ENCODE measurements at regions not wholly inside any gene's neighbourhood (a gene's known extent, or its start where the extent isn't known, plus 50 kb on each side); places are given as distances from the start of the nearest gene placed in this dataset.
A peak's percentile ranks its signal among the peaks of the same experiment; 100 is the strongest.

DNA sequence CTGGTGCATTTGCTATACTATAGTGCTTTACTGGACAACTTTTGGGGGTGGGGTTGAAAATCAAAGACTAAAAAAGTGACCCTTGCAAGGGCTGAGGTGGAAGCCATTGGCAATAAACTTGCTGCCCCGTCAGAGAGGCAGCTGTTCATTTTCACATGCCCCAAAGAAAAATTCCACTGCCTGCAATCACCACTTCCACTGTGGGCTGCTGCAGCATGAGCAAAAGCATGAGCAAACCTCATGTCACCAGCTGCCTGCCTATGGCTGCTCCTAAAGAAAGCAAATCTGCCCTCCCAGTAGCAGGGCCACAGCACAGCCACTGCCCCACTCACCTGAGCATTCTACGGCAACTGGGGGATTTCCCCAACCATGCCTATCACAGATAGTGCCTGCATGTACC lies 290.0 kb downstream of the PAX1 start:
- no peaks in the 10 kb centered on the region for H3K79me2 ChIP-seq (ENCODE audit: insufficient read depth, low read length)
- no peaks in the 10 kb centered on the region for H3K36me3 ChIP-seq (ENCODE audit: insufficient read depth, low read length)
- H2AFZ ChIP-seq (ENCODE audit: low read depth, low read length), result no peak overlapping the region
- TF ChIP-seq, protein P1, sequence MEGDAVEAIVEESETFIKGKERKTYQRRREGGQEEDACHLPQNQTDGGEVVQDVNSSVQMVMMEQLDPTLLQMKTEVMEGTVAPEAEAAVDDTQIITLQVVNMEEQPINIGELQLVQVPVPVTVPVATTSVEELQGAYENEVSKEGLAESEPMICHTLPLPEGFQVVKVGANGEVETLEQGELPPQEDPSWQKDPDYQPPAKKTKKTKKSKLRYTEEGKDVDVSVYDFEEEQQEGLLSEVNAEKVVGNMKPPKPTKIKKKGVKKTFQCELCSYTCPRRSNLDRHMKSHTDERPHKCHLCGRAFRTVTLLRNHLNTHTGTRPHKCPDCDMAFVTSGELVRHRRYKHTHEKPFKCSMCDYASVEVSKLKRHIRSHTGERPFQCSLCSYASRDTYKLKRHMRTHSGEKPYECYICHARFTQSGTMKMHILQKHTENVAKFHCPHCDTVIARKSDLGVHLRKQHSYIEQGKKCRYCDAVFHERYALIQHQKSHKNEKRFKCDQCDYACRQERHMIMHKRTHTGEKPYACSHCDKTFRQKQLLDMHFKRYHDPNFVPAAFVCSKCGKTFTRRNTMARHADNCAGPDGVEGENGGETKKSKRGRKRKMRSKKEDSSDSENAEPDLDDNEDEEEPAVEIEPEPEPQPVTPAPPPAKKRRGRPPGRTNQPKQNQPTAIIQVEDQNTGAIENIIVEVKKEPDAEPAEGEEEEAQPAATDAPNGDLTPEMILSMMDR (IDR thresholded peaks at IDR 0.05; ENCODE audit: insufficient read depth, low read depth, low read length), result no peak
- TF ChIP-seq EZH2 (IDR thresholded peaks at IDR 0.05; ENCODE audit: insufficient read depth, low read length), result no peak
- Mint-ChIP-seq H3K36me3 (ENCODE audit: low read depth, unreplicated experiment) (no peaks in the 10 kb centered on the region), H3K27me3 (ENCODE audit: low read depth, unreplicated experiment) (peaks cover 3% of the 10 kb centered on the region), H3K4me1 (ENCODE audit: low read depth, unreplicated experiment) (peaks cover 8% of the 10 kb centered on the region), H3K4me3 (ENCODE audit: unreplicated experiment) (no peak overlapping the region), H3K9me3 (ENCODE audit: unreplicated experiment) (no peaks in the 10 kb centered on the region), H3K27ac (ENCODE audit: unreplicated experiment) (no peak overlapping the region)
- H3K4me2 ChIP-seq (ENCODE audit: low read length), result no peak overlapping the region
- no peak for DNase-seq (ENCODE audit: low read depth)
- H3K9ac ChIP-seq (ENCODE audit: low read length), result no peak overlapping the region
- no peaks in the 10 kb centered on the region for H4K20me1 ChIP-seq (ENCODE audit: insufficient read depth, low read length)
- H3K4me3 ChIP-seq (ENCODE audit: insufficient read depth, low read depth, low read length), result no peak overlapping the region
- FAIRE-seq, result no peak
- no peaks in the 10 kb centered on the region for H3K4me1 ChIP-seq (ENCODE audit: insufficient read depth, low read length)
- H3K27ac ChIP-seq (ENCODE audit: low read depth, low read length), result no peak overlapping the region
- peaks cover 3% of the 10 kb centered on the region for H3K9me3 ChIP-seq (ENCODE audit: insufficient read depth, low read depth, low read length)
- H3K27me3 ChIP-seq (ENCODE audit: insufficient read depth, low read length), result no peaks in the 10 kb centered on the region

DNA sequence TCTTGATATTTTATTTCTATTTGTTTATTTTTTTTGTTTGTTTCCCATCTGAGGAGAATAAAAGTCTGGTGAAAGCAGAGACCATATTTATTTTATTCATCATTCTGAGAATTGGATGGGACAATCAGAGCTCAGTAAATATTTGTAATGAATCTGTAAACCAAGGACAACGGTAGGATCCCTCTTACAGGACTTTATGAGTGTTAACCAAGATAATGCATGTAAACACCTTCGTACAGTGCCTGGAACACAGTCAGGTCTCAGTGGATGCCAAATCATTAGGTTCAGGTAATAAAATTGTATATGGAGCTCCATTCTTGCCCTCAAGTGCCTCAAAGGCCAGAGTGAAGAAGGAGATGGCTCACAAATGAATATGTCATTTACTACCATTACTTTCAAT lies 288.7 kb downstream of the PAX1 start:
- Histone ChIP-seq H3K4me1 (ENCODE audit: insufficient read depth, low read length) (no peaks in the 10 kb centered on the region), H3K4me3 (ENCODE audit: insufficient read depth, low read depth, low read length) (no peak overlapping the region), H3K9me3 (ENCODE audit: insufficient read depth, low read depth, low read length) (peaks cover 3% of the 10 kb centered on the region), H3K27ac (ENCODE audit: low read depth, low read length) (no peak overlapping the region), H3K27me3 (ENCODE audit: insufficient read depth, low read length) (no peaks in the 10 kb centered on the region), H3K9ac (ENCODE audit: low read length) (no peak overlapping the region), H2AFZ (ENCODE audit: low read depth, low read length) (no peak overlapping the region), H3K79me2 (ENCODE audit: insufficient read depth, low read length) (no peaks in the 10 kb centered on the region), H3K36me3 (ENCODE audit: insufficient read depth, low read length) (no peaks in the 10 kb centered on the region), H4K20me1 (ENCODE audit: insufficient read depth, low read length) (no peaks in the 10 kb centered on the region), H3K4me2 (ENCODE audit: low read length) (no peak overlapping the region)
- peaks cover 3% of the 10 kb centered on the region for H3K27me3 Mint-ChIP-seq (ENCODE audit: low read depth, unreplicated experiment)
- no peaks in the 10 kb centered on the region for H3K9me3 Mint-ChIP-seq (ENCODE audit: unreplicated experiment)
- H3K36me3 Mint-ChIP-seq (ENCODE audit: low read depth, unreplicated experiment), result no peaks in the 10 kb centered on the region
- H3K4me1 Mint-ChIP-seq (ENCODE audit: low read depth, unreplicated experiment), result no peaks in the 10 kb centered on the region
- DNase-seq (ENCODE audit: low read depth), result no peak
- FAIRE-seq, result no peak
- no peak overlapping the region for H3K4me3 Mint-ChIP-seq (ENCODE audit: unreplicated experiment)
- TF ChIP-seq, protein P1 (IDR thresholded peaks at IDR 0.05; ENCODE audit: insufficient read depth, low read depth, low read length), result no peak
- TF ChIP-seq EZH2 (IDR thresholded peaks at IDR 0.05; ENCODE audit: insufficient read depth, low read length), result no peak
- H3K27ac Mint-ChIP-seq (ENCODE audit: unreplicated experiment), result no peak overlapping the region

- H3K9ac ChIP-seq (ENCODE audit: low read length), result no peak overlapping the region
- TF ChIP-seq, protein P1 (IDR thresholded peaks at IDR 0.05; ENCODE audit: insufficient read depth, low read depth, low read length), result no peak
- no peak for TF ChIP-seq EZH2 (IDR thresholded peaks at IDR 0.05; ENCODE audit: insufficient read depth, low read length)
- no peaks in the 10 kb centered on the region for H3K79me2 ChIP-seq (ENCODE audit: insufficient read depth, low read length)
- H2AFZ ChIP-seq (ENCODE audit: low read depth, low read length), result no peak overlapping the region
- Mint-ChIP-seq H3K9me3 (ENCODE audit: unreplicated experiment) (no peaks in the 10 kb centered on the region), H3K27me3 (ENCODE audit: low read depth, unreplicated experiment) (no peaks in the 10 kb centered on the region), H3K36me3 (ENCODE audit: low read depth, unreplicated experiment) (no peaks in the 10 kb centered on the region), H3K4me3 (ENCODE audit: unreplicated experiment) (no peak overlapping the region), H3K4me1 (ENCODE audit: low read depth, unreplicated experiment) (peaks cover 27% of the 10 kb centered on the region), H3K27ac (ENCODE audit: unreplicated experiment) (peak overlapping the region; percentile 4)
- peaks cover 12% of the 10 kb centered on the region for H3K4me1 ChIP-seq (ENCODE audit: insufficient read depth, low read length)
- H3K27ac ChIP-seq (ENCODE audit: low read depth, low read length), result peak overlapping the region; percentile 45
- FAIRE-seq (no peak), DNase-seq (ENCODE audit: low read depth) (no peak)
- no peaks in the 10 kb centered on the region for H3K36me3 ChIP-seq (ENCODE audit: insufficient read depth, low read length)
- H3K27me3 ChIP-seq (ENCODE audit: insufficient read depth, low read length), result no peaks in the 10 kb centered on the region
- peaks cover 6% of the 10 kb centered on the region for H3K9me3 ChIP-seq (ENCODE audit: insufficient read depth, low read depth, low read length)
- no peak overlapping the region for H3K4me3 ChIP-seq (ENCODE audit: insufficient read depth, low read depth, low read length)
- H4K20me1 ChIP-seq (ENCODE audit: insufficient read depth, low read length), result no peaks in the 10 kb centered on the region
- peak overlapping the region; percentile 50 for H3K4me2 ChIP-seq (ENCODE audit: low read length)
Observed at GRCh38 chr20:21982559-21982958, 277.1 kb downstream of the PAX1 start.

Measured in astrocyte (in vitro differentiated cells and primary cell).